Ovary (tissue), 7 donors: ENCODE measurements at regions not wholly inside any gene's neighbourhood (a gene's known extent, or its start where the extent isn't known, plus 50 kb on each side); places are given as distances from the start of the nearest gene placed in this dataset.

Source experiments
- DNase-seq, 5 donors: peaks; one replicate each; pipeline ENCODE4 v3.0.0-alpha.2; 2019 to 2020
- H3K27ac ChIP-seq, 2 donors: fragments of 200-600 bp; one replicate each; pipeline versions ENCODE4 v1.5.1 to v1.8.0; 2019 to 2022
- H3K27me3 ChIP-seq: fragments of 200-600 bp; one replicate; pipeline ENCODE4 v1.8.0; 2022
- H3K36me3 ChIP-seq: fragments of 200-600 bp; sonication (generic); one replicate; pipeline ENCODE4 v1.5.1; 2019
- H3K4me1 ChIP-seq: one replicate; pipeline ENCODE4 v1.8.1; 2013; ENCODE audit warnings: mild to moderate bottlenecking, moderate library complexity; ENCODE audit not compliant: insufficient read depth
- H3K4me3 ChIP-seq: fragments of 200-600 bp; sonication (generic); one replicate; pipeline ENCODE4 v1.5.1; 2017
- H3K9me3 ChIP-seq, 2 donors: fragments of 200-600 bp in 1 of 2; sonication (generic) in 1 of 2; one replicate each; pipeline versions ENCODE4 v1.5.1 to v1.8.1; 2013 to 2019; ENCODE audit warnings: mild to moderate bottlenecking in 1 of 2, moderate library complexity in 1 of 2
- CTCF ChIP-seq, 3 donors: fragments of 450-650 bp in 2 of 3; fragments of 200-600 bp in 1 of 3; IDR thresholded peaks; one replicate each; pipeline versions ENCODE4 v1.5.1 to v1.8.0; 2016 to 2022; ENCODE audit warnings: antibody characterized with exemption in 3 of 3, mild to moderate bottlenecking in 1 of 3
- EP300 ChIP-seq: sonication (generic); formaldehyde crosslinking; IDR thresholded peaks from one replicate; pipeline ENCODE4 v1.6.1; 2017; ENCODE audit warnings: antibody characterized with exemption
- POLR2A ChIP-seq: fragments of 450-650 bp; IDR thresholded peaks from one replicate; pipeline ENCODE4 v1.6.1; 2017; ENCODE audit warnings: antibody characterized with exemption, mild to moderate bottlenecking, moderate library complexity
- WGBS, 3 donors: extraction: QIAGEN DNeasy Blood & Tissue Kit in 1 of 3; methylation state at CpG; one replicate each; pipeline versions ENCODE4 v1.1.5 to v1.1.7; 2013 to 2017; 5-methylcytosine and 5-hydroxymethylcytosine counted together
- intact Hi-C, 4 donors: fragments of 100-400 bp; cut with DNase I; formaldehyde crosslinking; loops; one replicate each; pipeline versions ENCODE4 v1.11.0 to v1.15.1; 2022 to 2023
- donor health status: DM: no; HTN: no; CAD: no; lungs with moderate emphysema.
- donor health status: DM: no; HTN: no; CAD: no.
- donor health status: Bipolar disorder and iron deficiency.
- donor health status: DM: no; HTN: no; CAD: no.
- donor health status: DM: yes; HTN: yes; CAD: no.

DNA sequence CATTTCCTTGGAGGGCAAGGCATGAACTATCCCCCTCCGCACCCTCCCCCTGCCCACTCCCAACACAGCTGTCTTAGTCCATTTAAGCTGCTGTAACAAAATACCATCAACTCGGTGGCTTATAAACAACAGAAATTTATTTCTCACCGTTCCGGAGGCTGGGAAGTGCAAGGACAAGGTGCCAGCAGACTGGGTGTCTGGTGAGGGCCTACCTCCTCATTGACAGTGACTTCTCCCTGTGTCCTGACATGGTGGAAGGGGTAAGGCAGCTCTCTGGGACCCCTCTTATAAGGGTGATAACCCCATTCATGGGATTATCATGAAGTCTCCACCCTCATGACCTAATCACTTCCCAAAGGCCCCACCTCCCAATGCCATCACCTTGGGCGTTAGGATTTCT, 114.3 kb upstream of the MAFB start:
- no peaks in the 10 kb centered on the region for H3K27me3 ChIP-seq
- no peaks in the 10 kb centered on the region for H3K9me3 ChIP-seq
- no peak overlapping the region for H3K4me3 ChIP-seq
- intact Hi-C loops: loop anchor here in 2 of 4 donors (5.0 to 10.0 kb wide), 3 partner anchors 61 to 159 kb away; no protein-coding TSS in a partner anchor
- TF ChIP-seq CTCF (IDR thresholded peaks at IDR 0.05) (no peak), EP300 (no peak), POLR2A (no peak)
- no peak overlapping the region for H3K27ac ChIP-seq
- no peak for DNase-seq
- no peaks in the 10 kb centered on the region for H3K4me1 ChIP-seq
- no peaks in the 10 kb centered on the region for H3K36me3 ChIP-seq
- 78 to 86% (median 82%) methylated on average over 5 of the region's 5 CpGs for WGBS, 3 donors

- no peak overlapping the region for H3K27ac ChIP-seq
- no peaks in the 10 kb centered on the region for H3K4me1 ChIP-seq
- H3K9me3 ChIP-seq: no peaks in the 10 kb centered on the region
- no peaks in the 10 kb centered on the region for H3K36me3 ChIP-seq
- DNase-seq: no peak
- TF ChIP-seq EP300 (no peak), POLR2A (no peak), CTCF (IDR thresholded peaks at IDR 0.05) (no peak)
- intact Hi-C loops: loop anchor here in 2 of 4 donors (10.0 kb wide), 2 partner anchors 59 to 89 kb away; no protein-coding TSS in a partner anchor
- no peaks in the 10 kb centered on the region for H3K27me3 ChIP-seq
- H3K4me3 ChIP-seq: no peak overlapping the region
- WGBS, 3 donors: 68 to 92% (median 70%) methylated on average over 3 of the region's 3 CpGs
Measured at GRCh38 chr20:40805592-40805991, 116.6 kb upstream of the MAFB start.

DNA sequence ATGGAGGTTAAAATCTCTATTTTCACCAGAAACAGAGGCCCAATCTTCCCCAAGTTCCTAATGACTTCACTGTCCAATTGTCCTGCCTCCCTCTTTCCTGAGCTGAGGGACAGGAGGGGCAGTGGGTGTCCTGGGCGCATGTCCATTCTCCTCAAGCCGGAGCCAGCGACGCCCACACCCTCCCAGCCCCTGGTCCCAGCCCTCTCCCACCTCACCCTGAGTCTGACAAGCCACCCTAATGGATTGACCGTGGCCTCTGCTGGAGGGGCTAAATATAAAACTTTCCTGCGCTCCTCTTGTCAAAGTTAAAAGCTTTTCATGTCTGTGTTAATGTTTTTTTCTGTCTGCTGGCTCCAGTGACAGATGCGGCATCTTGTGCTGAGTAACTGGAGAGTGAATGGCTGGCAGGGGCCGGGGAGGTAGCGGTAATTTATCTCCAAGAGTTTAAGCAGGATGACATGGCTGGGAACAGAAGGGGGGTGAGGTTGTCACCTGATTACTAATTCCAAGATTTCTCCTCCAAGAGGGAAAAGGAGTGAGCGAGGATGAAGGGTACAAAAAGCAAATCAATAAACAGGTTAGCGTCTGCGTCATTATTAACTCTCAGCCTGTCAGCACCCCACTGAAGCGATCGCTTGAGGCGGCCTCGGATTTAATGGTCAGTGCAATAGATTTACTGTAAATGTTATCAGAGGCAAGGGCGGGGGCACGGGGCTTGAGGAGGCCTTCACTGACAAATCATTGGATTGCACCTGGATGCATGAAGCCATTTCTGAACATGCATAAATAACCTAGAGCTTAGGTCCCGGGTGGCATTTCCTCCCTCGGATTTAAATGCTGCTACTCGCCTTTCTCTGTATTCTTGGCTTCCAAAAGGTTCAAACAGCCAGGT, 118.1 kb upstream of the MAFB start:
- intact Hi-C loops: loop anchor here in 2 of 4 donors (10.0 kb wide), 2 partner anchors 58 to 88 kb away; no protein-coding TSS in a partner anchor
- Histone ChIP-seq H3K36me3 (no peaks in the 10 kb centered on the region), H3K4me3 (no peak overlapping the region), H3K9me3 (no peaks in the 10 kb centered on the region), H3K27me3 (no peaks in the 10 kb centered on the region), H3K27ac (no peak overlapping the region), H3K4me1 (no peaks in the 10 kb centered on the region)
- no peak for DNase-seq
- WGBS, 3 donors: 25 to 35% (median 33%) methylated on average over 21 of the region's 21 CpGs
- TF ChIP-seq POLR2A (no peak), EP300 (no peak), CTCF (IDR thresholded peaks at IDR 0.05) (no peak)

DNA sequence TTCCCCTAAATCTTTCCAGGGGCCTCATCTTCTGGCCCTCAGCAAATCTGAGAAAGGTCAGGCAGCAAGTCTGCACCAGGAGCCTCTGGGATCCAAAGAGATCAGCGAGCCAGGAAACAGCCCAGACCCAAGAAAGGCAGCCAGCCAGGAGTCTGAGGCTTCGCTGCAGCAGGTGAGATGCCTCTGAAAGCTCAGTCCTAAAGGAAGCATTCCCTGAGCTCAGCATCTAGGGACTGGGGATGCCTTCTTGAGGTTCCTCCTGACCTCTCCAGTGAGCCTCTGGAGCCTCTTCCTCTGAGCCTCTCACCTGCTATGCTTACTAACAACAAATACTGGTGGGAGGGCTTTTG, 118.8 kb upstream of the MAFB start:
- H3K4me3 ChIP-seq: no peak overlapping the region
- 22 to 41% (median 31%) methylated on average over 2 of the region's 2 CpGs for WGBS, 3 donors
- intact Hi-C loops: loop anchor here in 2 of 4 donors (10.0 kb wide), 2 partner anchors 57 to 87 kb away; no protein-coding TSS in a partner anchor
- no peak for TF ChIP-seq EP300
- no peak for TF ChIP-seq POLR2A
- no peak for TF ChIP-seq CTCF (IDR thresholded peaks at IDR 0.05)
- H3K9me3 ChIP-seq: no peaks in the 10 kb centered on the region
- DNase-seq: no peak
- H3K4me1 ChIP-seq: no peaks in the 10 kb centered on the region
- no peak overlapping the region for H3K27ac ChIP-seq
- no peaks in the 10 kb centered on the region for H3K36me3 ChIP-seq
- H3K27me3 ChIP-seq: no peaks in the 10 kb centered on the region
